Heart left ventricle (tissue), 16 donors: ENCODE measurements at regions not wholly inside any gene's neighbourhood (a gene's known extent, or its start where the extent isn't known, plus 50 kb on each side); places are given as distances from the start of the nearest gene placed in this dataset.
"Not testable (repeated sequence)": the region's sequence is repeated elsewhere in the genome, so short reads cannot be mapped to it uniquely, and the experiment has no call there.

Experiments used
- ATAC-seq, 4 donors: fragments of 200-7000 bp; cut with Tn5 transposase; one replicate each; pipeline ENCODE4 v1.9.1; 2020 to 2022; ENCODE audit warnings: moderate library complexity in 4 of 4, mild to moderate bottlenecking in 3 of 4, moderate number of reproducible peaks in 1 of 4
- DNase-seq, 5 donors: peaks; one replicate each; pipeline ENCODE4 v3.0.0-alpha.2; 2020
- H3K27ac ChIP-seq, 12 donors: fragments of 200-600 bp; sonication (generic) in 4 of 12; one replicate each; pipeline versions ENCODE4 v1.5.0 to v1.8.0; 2016 to 2022; ENCODE audit warnings: mild to moderate bottlenecking in 2 of 12
- H3K27me3 ChIP-seq, 9 donors: fragments of 200-600 bp; sonication (generic) in 2 of 9; one replicate each; pipeline versions ENCODE4 v1.5.1 to v1.8.0; 2016 to 2022; ENCODE audit warnings: mild to moderate bottlenecking in 3 of 9
- H3K36me3 ChIP-seq, 9 donors: fragments of 200-600 bp; sonication (generic) in 2 of 9; one replicate each; pipeline versions ENCODE4 v1.5.0 to v1.8.0; 2018 to 2022; ENCODE audit warnings: mild to moderate bottlenecking in 2 of 9
- H3K4me1 ChIP-seq, 12 donors: fragments of 200-600 bp; sonication (generic) in 4 of 12; one replicate each; pipeline versions ENCODE4 v1.5.0 to v1.8.0; 2016 to 2022; ENCODE audit warnings: mild to moderate bottlenecking in 3 of 12
- H3K4me3 ChIP-seq, 12 donors: fragments of 200-600 bp; sonication (generic) in 4 of 12; one replicate each; pipeline versions ENCODE4 v1.5.0 to v1.8.0; 2017 to 2022; ENCODE audit warnings: mild to moderate bottlenecking in 9 of 12, moderate library complexity in 4 of 12
- H3K9me3 ChIP-seq, 12 donors: fragments of 200-600 bp; sonication (generic) in 4 of 12; one replicate each; pipeline versions ENCODE4 v1.5.0 to v1.8.0; 2016 to 2022; ENCODE audit warnings: mild to moderate bottlenecking in 1 of 12
- POLR2A ChIP-seq, 2 donors: fragments of 450-650 bp; IDR thresholded peaks; one replicate each; pipeline ENCODE4 v1.6.1; 2017; ENCODE audit warnings: antibody characterized with exemption in 2 of 2, mild to moderate bottlenecking in 2 of 2, moderate library complexity in 2 of 2
- WGBS, 4 donors: extraction: QIAGEN DNeasy Blood & Tissue Kit in 2 of 4; methylation state at CpG; one replicate each; pipeline versions ENCODE4 v1.1.5 to v1.1.7; 2013 to 2018; 5-methylcytosine and 5-hydroxymethylcytosine counted together
- intact Hi-C, 10 donors: fragments of 100-400 bp; cut with DNase I; formaldehyde crosslinking; loops; one replicate each; pipeline versions ENCODE4 v1.11.1 to v1.14.2; 2022
- TF ChIP-seq, protein P1 (sequence below), 12 donors: fragments of 200-600 bp; sonication (generic) in 4 of 12; IDR thresholded peaks; one replicate each; pipeline versions ENCODE4 v1.5.0 to v1.8.0; 2018 to 2022; ENCODE audit warnings: antibody characterized with exemption in 12 of 12, mild to moderate bottlenecking in 5 of 12
- donor health status: ischemic (EF 13 %, LVEDD 7.1; RV severe dilation, severe dysfunction).
- donor health status: healthy with polysubstance abuse.
- donor health status: DM: no; HTN: yes; CAD: no.
- donor health status: DM: no; HTN: no; CAD: no.
- donor health status: ischemic (EF 25% LVEDD 6.9; RV normal size, moderate dysfunction).
- donor health status: ischemic (EF 25% LVEDD 5.7; RV mildly dilated, moderate dysfunction).
- donor health status: healthy.
- donor health status: DM: yes; HTN: yes; CAD: no.
- donor health status: ischemic (EF 35%, LVEDD 5.7; RV mildly dilated, moderate dysfunction).
- donor health status: nonischemic (EF 11% LVEDD 7.7; RV severe dilation, severe dysfunction).
- donor health status: DM: yes; HTN: yes; CAD: no.
- donor health status: PGD.
- donor health status: ischemic (EF 29% LVEDD 5.4; RV normal size, mild dysfunction).
- donor health status: nonischemic (EF 23%, LVEDD 6.1; RV moderate dilation, normal function).

- no peak overlapping the region for H3K4me3 ChIP-seq
- WGBS, 4 donors = 17 to 28% (median 26%) methylated on average over 5 of the region's 5 CpGs
- H3K9me3 ChIP-seq = peaks cover 0 to under 1% (median 0%) of the 10 kb centered on the region in 12 donors
- H3K4me1 ChIP-seq = no peaks in the 10 kb centered on the region
- TF ChIP-seq, protein P1, sequence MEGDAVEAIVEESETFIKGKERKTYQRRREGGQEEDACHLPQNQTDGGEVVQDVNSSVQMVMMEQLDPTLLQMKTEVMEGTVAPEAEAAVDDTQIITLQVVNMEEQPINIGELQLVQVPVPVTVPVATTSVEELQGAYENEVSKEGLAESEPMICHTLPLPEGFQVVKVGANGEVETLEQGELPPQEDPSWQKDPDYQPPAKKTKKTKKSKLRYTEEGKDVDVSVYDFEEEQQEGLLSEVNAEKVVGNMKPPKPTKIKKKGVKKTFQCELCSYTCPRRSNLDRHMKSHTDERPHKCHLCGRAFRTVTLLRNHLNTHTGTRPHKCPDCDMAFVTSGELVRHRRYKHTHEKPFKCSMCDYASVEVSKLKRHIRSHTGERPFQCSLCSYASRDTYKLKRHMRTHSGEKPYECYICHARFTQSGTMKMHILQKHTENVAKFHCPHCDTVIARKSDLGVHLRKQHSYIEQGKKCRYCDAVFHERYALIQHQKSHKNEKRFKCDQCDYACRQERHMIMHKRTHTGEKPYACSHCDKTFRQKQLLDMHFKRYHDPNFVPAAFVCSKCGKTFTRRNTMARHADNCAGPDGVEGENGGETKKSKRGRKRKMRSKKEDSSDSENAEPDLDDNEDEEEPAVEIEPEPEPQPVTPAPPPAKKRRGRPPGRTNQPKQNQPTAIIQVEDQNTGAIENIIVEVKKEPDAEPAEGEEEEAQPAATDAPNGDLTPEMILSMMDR (IDR thresholded peaks at IDR 0.05) = no peak
- H3K27ac ChIP-seq = no peak overlapping the region
- ATAC-seq = no peak
- intact Hi-C loops = loop anchor here in 1 of 10 donors (10.0 kb wide), 1 partner anchor 65 kb away; no protein-coding TSS in a partner anchor
- no peak for DNase-seq
- H3K27me3 ChIP-seq = no peaks in the 10 kb centered on the region
- H3K36me3 ChIP-seq = no peaks in the 10 kb centered on the region
Measured at GRCh38 chr16:58999762-59000161, 265.6 kb upstream of the GOT2 start.

GRCh38 chr16:58992755-58993154 lies 258.6 kb upstream of the GOT2 start:
- ATAC-seq, H3K4me1 ChIP-seq, H3K36me3 ChIP-seq, DNase-seq, H3K27ac ChIP-seq, H3K4me3 ChIP-seq, H3K27me3 ChIP-seq: not testable (repeated sequence)
- 66 to 75% (median 71%) methylated on average over 8 of the region's 8 CpGs for WGBS, 4 donors
- intact Hi-C loops = loop anchor here in 1 of 10 donors (10.0 kb wide), 1 partner anchor 58 kb away; no protein-coding TSS in a partner anchor
- H3K9me3 ChIP-seq = peaks cover 0 to 45% (median 12%) of the 10 kb centered on the region in 12 donors

DNA sequence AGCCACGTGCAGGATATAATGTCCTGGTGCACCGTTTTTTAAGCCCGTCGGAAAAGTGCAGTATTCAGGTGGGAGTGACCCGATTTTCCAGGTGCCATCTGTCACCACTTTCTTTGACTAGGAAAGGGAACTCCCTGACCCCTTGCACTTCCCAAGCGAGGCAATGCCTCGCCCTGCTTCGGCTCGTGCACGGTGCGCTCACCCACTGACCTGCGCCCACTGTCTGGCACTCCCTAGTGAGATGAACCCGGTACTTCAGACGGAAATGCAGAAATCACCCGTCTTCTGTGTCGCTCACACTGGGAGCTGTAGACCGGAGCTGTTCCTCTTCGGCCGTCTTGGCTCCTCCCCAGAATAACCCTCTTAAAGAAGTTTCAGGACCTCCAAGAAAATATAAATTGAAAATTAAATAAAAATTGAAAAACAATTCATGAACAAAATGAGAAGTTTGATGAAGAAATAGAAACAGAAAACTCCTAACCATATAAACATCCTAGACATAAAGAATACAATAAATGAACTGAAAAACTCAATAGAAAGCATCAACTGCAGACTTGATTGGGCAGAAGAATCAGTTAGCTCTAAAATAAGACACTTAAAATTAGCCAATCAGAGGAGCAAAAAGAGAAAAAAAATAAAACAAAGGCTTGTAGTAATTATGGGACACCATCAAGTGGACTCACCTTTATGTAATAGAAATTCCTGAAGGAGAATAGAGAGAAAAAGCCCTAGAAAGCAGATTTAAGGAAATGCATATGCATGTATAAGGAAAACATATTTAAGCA lies 249.3 kb upstream of the GOT2 start:
- WGBS, 4 donors = 85 to 96% (median 91%) methylated on average over 19 of the region's 19 CpGs

DNA sequence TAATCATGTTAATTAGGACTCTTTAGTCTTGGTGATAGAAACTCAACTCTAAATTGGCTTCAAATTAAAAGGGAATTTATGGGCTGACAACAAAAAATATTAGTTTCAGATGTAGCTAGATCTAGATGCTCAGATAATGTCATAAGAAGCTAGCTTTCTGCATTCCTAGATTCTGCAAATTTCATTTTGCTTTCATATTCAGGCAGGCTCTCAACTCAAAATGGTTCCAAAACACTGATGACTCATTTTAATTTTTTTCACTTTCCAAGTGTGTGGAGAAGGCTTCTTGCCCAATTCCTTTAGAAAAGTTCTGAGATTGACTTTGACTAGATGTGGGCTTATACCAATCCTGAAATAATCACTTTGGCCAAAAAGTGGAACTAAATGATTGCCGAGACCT lies 236.7 kb upstream of the GOT2 start:
- Histone ChIP-seq H3K4me3 (peak overlapping the region in 3 of 12 donors; percentile 5 to 25 (median 17)), H3K9me3 (no peaks in the 10 kb centered on the region), H3K36me3 (no peaks in the 10 kb centered on the region), H3K4me1 (peaks cover 0 to 5% (median 0%) of the 10 kb centered on the region in 12 donors), H3K27me3 (no peaks in the 10 kb centered on the region), H3K27ac (no peak overlapping the region)
- TF ChIP-seq, protein P1 (IDR thresholded peaks at IDR 0.05) = no peak
- no peak for TF ChIP-seq POLR2A (IDR thresholded peaks at IDR 0.05)
- intact Hi-C loops = no loop called here
- ATAC-seq (no peak), DNase-seq (no peak)
- 80 to 91% (median 85%) methylated on average over 1 of the region's 1 CpG for WGBS, 4 donors

More for the DNA sequence above, 249.3 kb upstream of the GOT2 start:
- H3K4me3 ChIP-seq, H3K36me3 ChIP-seq, H3K27ac ChIP-seq, H3K27me3 ChIP-seq, ATAC-seq, intact Hi-C loops, DNase-seq, H3K4me1 ChIP-seq: not testable (repeated sequence)
- H3K9me3 ChIP-seq = peaks cover 0 to 25% (median 17%) of the 10 kb centered on the region in 12 donors

GRCh38 chr16:58963479-58963878 lies 229.4 kb upstream of the GOT2 start:
- no peak overlapping the region for H3K27ac ChIP-seq
- intact Hi-C loops = no loop called here
- H3K9me3 ChIP-seq = peaks cover 0 to 4% (median 0%) of the 10 kb centered on the region in 12 donors
- no peaks in the 10 kb centered on the region for H3K4me1 ChIP-seq
- H3K27me3 ChIP-seq = no peaks in the 10 kb centered on the region
- TF ChIP-seq POLR2A (IDR thresholded peaks at IDR 0.05) = no peak
- TF ChIP-seq, protein P1 (IDR thresholded peaks at IDR 0.05) = no peak
- WGBS, 4 donors = 48 to 75% (median 56%) methylated on average over 3 of the region's 3 CpGs
- no peak for ATAC-seq
- H3K36me3 ChIP-seq = no peaks in the 10 kb centered on the region
- H3K4me3 ChIP-seq = no peak overlapping the region
- no peak for DNase-seq
